GM23248 (cell line): ENCODE measurements at regions not wholly inside any gene's neighbourhood (a gene's known extent, or its start where the extent isn't known, plus 50 kb on each side); places are given as distances from the start of the nearest gene placed in this dataset.

ENCODE experiments used
- DNase-seq: peaks from one replicate; pipeline ENCODE4 v3.0.0-alpha.2; 2015
- H2AFZ ChIP-seq: fragments of 200-600 bp; sonication (generic); 2 replicates; pipeline ENCODE4 v1.6.1; 2016; ENCODE audit warnings: antibody characterized with exemption
- H3F3A ChIP-seq: fragments of 200-600 bp; sonication (generic); 2 replicates; pipeline ENCODE4 v1.6.1; 2016; ENCODE audit warnings: mild to moderate bottlenecking, antibody characterized with exemption, mixed run types; ENCODE audit not compliant: insufficient read depth
- H3K27ac ChIP-seq: fragments of 200-600 bp; sonication (generic); 2 replicates; pipeline ENCODE4 v1.5.1; 2016; ENCODE audit warnings: mild to moderate bottlenecking
- H3K27me3 ChIP-seq: fragments of 200-600 bp; sonication (generic); replicated peaks from 2 replicates; pipeline ENCODE4 v1.6.1; 2016; ENCODE audit warnings: mild to moderate bottlenecking; ENCODE audit not compliant: insufficient read depth
- H3K36me3 ChIP-seq: fragments of 200-600 bp; sonication (generic); 2 replicates; pipeline ENCODE4 v1.6.1; 2016; ENCODE audit warnings: low read depth, mild to moderate bottlenecking
- H3K4me1 ChIP-seq: fragments of 200-600 bp; sonication (generic); 2 replicates; pipeline ENCODE4 v1.6.1; 2016; ENCODE audit warnings: mild to moderate bottlenecking; ENCODE audit not compliant: insufficient read depth
- H3K4me2 ChIP-seq: fragments of 200-600 bp; sonication (generic); one replicate; pipeline ENCODE4 v1.6.1; 2016; ENCODE audit warnings: mild to moderate bottlenecking; ENCODE audit not compliant: unreplicated experiment
- H3K4me3 ChIP-seq: fragments of 200-600 bp; sonication (generic); 2 replicates; pipeline ENCODE4 v1.5.1; 2016; ENCODE audit warnings: mild to moderate bottlenecking
- H3K79me2 ChIP-seq: fragments of 200-600 bp; sonication (generic); 2 replicates; pipeline ENCODE4 v1.6.1; 2016; ENCODE audit warnings: mild to moderate bottlenecking; ENCODE audit not compliant: insufficient read depth
- H3K9ac ChIP-seq: fragments of 200-600 bp; sonication (generic); 2 replicates; pipeline ENCODE4 v1.6.1; 2016; ENCODE audit warnings: mild to moderate bottlenecking
- H3K9me2 ChIP-seq: fragments of 200-600 bp; sonication (generic); 2 replicates; pipeline ENCODE4 v1.6.1; 2016; ENCODE audit warnings: mixed run types, mild to moderate bottlenecking, moderate library complexity; ENCODE audit not compliant: insufficient read depth
- H3K9me3 ChIP-seq: fragments of 200-600 bp; sonication (generic); one replicate; pipeline ENCODE4 v1.6.1; 2017; ENCODE audit warnings: low read depth
- H4K20me1 ChIP-seq: fragments of 200-600 bp; sonication (generic); 2 replicates; pipeline ENCODE4 v1.6.0; 2016; ENCODE audit not compliant: insufficient read depth
- EZH2 ChIP-seq: fragments of 200-600 bp; sonication (generic); IDR thresholded peaks from 2 replicates; pipeline ENCODE4 v1.6.1; 2018; ENCODE audit warnings: antibody characterized with exemption, mild to moderate bottlenecking; ENCODE audit not compliant: insufficient read depth, poor library complexity, severe bottlenecking
- EZH2phosphoT487 ChIP-seq: fragments of 200-600 bp; sonication (generic); IDR thresholded peaks from 2 replicates; pipeline ENCODE4 v1.6.1; 2018; ENCODE audit warnings: antibody characterized with exemption, moderate library complexity, mild to moderate bottlenecking, low read depth; ENCODE audit not compliant: insufficient read depth
- WGBS, 2 experiments: methylation state at CpG; one replicate each; pipeline ENCODE4 v1.1.6; 2015 to 2017; ENCODE audit warnings: low lambda C conversion rate in 2 of 2, low coverage in 1 of 2; ENCODE audit errors: missing lambda C conversion rate in 2 of 2; 5-methylcytosine and 5-hydroxymethylcytosine counted together
- in situ Hi-C: fragments of 300-500 bp; cut with MboI; formaldehyde crosslinking; loops from 2 replicates; pipeline ENCODE4 v1.15.0; 2020

- no peak overlapping the region for H2AFZ ChIP-seq
- no peak for DNase-seq
- no peak overlapping the region for H3K27ac ChIP-seq
- H3K9ac ChIP-seq, result no peak overlapping the region
- H3K9me2 ChIP-seq, result no peaks in the 10 kb centered on the region
- H3K79me2 ChIP-seq, result no peaks in the 10 kb centered on the region
- no peaks in the 10 kb centered on the region for H3K9me3 ChIP-seq
- no peaks in the 10 kb centered on the region for H4K20me1 ChIP-seq
- 86 to 93% methylated on average over 1 of the region's 1 CpG for WGBS, 2 experiments
- TF ChIP-seq EZH2 (no peak), EZH2phosphoT487 (no peak)
- no peaks in the 10 kb centered on the region for H3K27me3 ChIP-seq
- no peak overlapping the region for H3K4me3 ChIP-seq
- no peak overlapping the region for H3K4me2 ChIP-seq
- H3K36me3 ChIP-seq, result no peaks in the 10 kb centered on the region
- H3K4me1 ChIP-seq, result no peaks in the 10 kb centered on the region
- in situ Hi-C loops, result no loop called here
- H3F3A ChIP-seq, result no peaks in the 10 kb centered on the region
Measured at GRCh38 chr6:109279628-109280027, 102.6 kb downstream of the CD164 start.

DNA sequence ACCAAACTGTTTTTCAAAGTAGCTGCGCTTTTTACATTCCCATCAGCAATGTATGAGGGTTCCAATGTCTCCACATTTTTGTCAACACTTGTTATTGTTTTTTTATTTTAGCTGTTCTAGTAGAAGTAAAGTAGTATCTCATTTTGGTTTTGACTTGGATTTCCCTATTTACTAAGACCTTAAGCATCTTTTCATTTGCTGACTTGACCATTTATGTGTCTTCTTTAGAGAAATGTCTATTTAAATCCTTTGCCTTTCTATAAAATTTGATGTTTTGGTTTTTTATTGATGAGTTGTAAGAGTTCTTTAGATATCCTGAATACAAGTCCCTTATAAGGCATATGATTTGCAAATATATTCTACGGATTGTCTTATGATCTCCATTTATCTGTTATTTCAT lies 110.6 kb downstream of the CD164 start:
- in situ Hi-C loops, result no loop called here
- Histone ChIP-seq H3K4me3 (no peak overlapping the region), H3K9me2 (no peaks in the 10 kb centered on the region; the same call in 1 of the 2 replicates), H3K4me1 (no peaks in the 10 kb centered on the region), H3K79me2 (no peaks in the 10 kb centered on the region), H3K9me3 (no peaks in the 10 kb centered on the region), H4K20me1 (no peaks in the 10 kb centered on the region), H2AFZ (no peak overlapping the region), H3K27me3 (no peaks in the 10 kb centered on the region), H3K9ac (no peak overlapping the region), H3K4me2 (no peak overlapping the region), H3K27ac (no peak overlapping the region), H3K36me3 (no peaks in the 10 kb centered on the region), H3F3A (no peaks in the 10 kb centered on the region)
- no peak for TF ChIP-seq EZH2
- no peak for TF ChIP-seq EZH2phosphoT487
- no peak for DNase-seq
- WGBS, 2 experiments, result 58 to 68% methylated on average over 2 of the region's 2 CpGs

DNA sequence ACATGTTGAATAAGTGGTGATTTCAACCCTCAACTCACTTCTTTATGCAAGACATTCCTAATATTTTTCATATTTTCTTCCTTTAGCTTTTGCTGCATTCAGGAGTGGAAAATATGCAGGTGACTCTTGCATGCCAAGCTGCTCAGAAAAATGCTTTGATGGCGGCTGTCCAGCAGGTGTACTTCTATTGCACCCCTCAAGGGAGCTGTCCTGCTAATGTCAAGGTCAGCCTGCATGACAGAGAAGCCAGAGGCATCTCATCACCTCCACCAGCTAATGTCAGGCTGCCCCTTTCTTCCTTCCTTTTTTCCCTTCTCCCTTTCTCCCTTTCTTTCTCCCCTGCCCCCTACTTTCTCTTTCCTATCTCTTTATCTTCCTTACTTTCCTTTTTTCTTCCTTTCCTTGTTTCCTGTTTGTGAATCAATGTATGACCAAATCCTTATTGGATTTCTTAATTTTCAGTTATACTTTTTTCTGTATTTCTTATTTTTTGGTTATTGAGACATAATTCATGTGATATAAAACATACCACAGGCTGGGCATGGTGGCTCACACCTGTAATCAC lies 112.2 kb downstream of the CD164 start:
- Histone ChIP-seq H3K27ac (no peak overlapping the region), H3K27me3 (no peaks in the 10 kb centered on the region), H3K9me2 (no peaks in the 10 kb centered on the region; the same call in 1 of the 2 replicates), H3K4me2 (no peak overlapping the region), H2AFZ (no peak overlapping the region), H3K79me2 (no peaks in the 10 kb centered on the region), H3K4me1 (no peaks in the 10 kb centered on the region), H3F3A (no peaks in the 10 kb centered on the region), H3K9me3 (no peaks in the 10 kb centered on the region), H3K4me3 (no peak overlapping the region), H3K36me3 (no peaks in the 10 kb centered on the region), H3K9ac (no peak overlapping the region), H4K20me1 (no peaks in the 10 kb centered on the region)
- 35 to 47% methylated on average over 1 of the region's 1 CpG for WGBS, 2 experiments
- in situ Hi-C loops, result no loop called here
- no peak for DNase-seq
- no peak for TF ChIP-seq EZH2phosphoT487
- TF ChIP-seq EZH2, result no peak

GRCh38 chr6:109269057-109269456 lies 113.2 kb downstream of the CD164 start:
- no peak for TF ChIP-seq EZH2phosphoT487
- TF ChIP-seq EZH2, result no peak
- Histone ChIP-seq H3K9ac (no peak overlapping the region), H3K27ac (no peak overlapping the region), H3K4me2 (no peak overlapping the region), H2AFZ (no peak overlapping the region), H3F3A (no peaks in the 10 kb centered on the region), H3K36me3 (no peaks in the 10 kb centered on the region), H3K4me1 (no peaks in the 10 kb centered on the region), H3K79me2 (no peaks in the 10 kb centered on the region), H3K9me2 (no peaks in the 10 kb centered on the region; the same call in 1 of the 2 replicates), H3K27me3 (no peaks in the 10 kb centered on the region), H3K9me3 (no peaks in the 10 kb centered on the region), H4K20me1 (no peaks in the 10 kb centered on the region), H3K4me3 (no peak overlapping the region)
- WGBS, 2 experiments, result 72% methylated on average over 7 of the region's 7 CpGs
- in situ Hi-C loops, result no loop called here
- DNase-seq, result no peak

DNA sequence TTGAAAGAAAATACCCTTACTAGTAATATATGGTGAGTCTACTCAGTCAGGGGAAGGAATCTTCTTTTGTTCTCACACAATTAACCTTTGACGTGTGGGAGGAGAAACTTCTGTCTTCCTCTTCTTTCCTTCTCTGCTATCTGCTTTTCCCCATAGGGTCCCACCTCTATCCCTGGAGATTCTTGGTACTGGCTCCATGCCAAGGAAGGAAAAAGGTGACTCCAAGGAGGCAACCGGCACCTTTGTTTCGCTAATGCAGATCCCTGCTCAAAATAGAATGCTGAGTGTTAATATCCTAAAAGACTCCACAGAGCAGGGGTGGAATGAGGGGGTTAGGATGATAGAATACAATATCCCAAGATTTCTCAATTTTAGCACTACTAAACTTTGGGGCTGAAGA lies 116.7 kb downstream of the CD164 start:
- Histone ChIP-seq H3K4me2 (no peak overlapping the region), H3K4me3 (no peak overlapping the region), H3K36me3 (no peaks in the 10 kb centered on the region), H3K27ac (no peak overlapping the region), H3K27me3 (no peaks in the 10 kb centered on the region), H3F3A (no peaks in the 10 kb centered on the region; the same call in 1 of the 2 replicates), H3K9me3 (no peaks in the 10 kb centered on the region), H3K4me1 (peaks cover 6% of the 10 kb centered on the region), H2AFZ (no peak overlapping the region), H3K9me2 (no peaks in the 10 kb centered on the region), H4K20me1 (no peaks in the 10 kb centered on the region), H3K9ac (no peak overlapping the region), H3K79me2 (no peaks in the 10 kb centered on the region)
- in situ Hi-C loops, result no loop called here
- no peak for TF ChIP-seq EZH2phosphoT487
- TF ChIP-seq EZH2, result no peak
- DNase-seq, result no peak
- WGBS, 2 experiments, result 88 to 91% methylated on average over 3 of the region's 3 CpGs
